ENCODE measurements at regions not wholly inside any gene's neighbourhood (a gene's known extent, or its start where the extent isn't known, plus 50 kb on each side); places are given as distances from the start of the nearest gene placed in this dataset.

- TF ChIP-seq POLR2A (IDR thresholded peaks at IDR 0.05) = no peak
- TF ChIP-seq CTCF (IDR thresholded peaks at IDR 0.05) = no peak
- TF ChIP-seq POLR2AphosphoS5 (IDR thresholded peaks at IDR 0.05) = no peak
These were observed 1327.7 kb downstream of the EFNB2 start for GRCh38 chr13:105207572-105208293.

Data from gastroesophageal sphincter (tissue), 3 donors.